CD4-positive, alpha-beta T cell (primary cell): ENCODE measurements at regions not wholly inside any gene's neighbourhood (a gene's known extent, or its start where the extent isn't known, plus 50 kb on each side); places are given as distances from the start of the nearest gene placed in this dataset.

ENCODE experiments used
- ATAC-seq: fragments of 200-7000 bp; cut with Tn5 transposase; one replicate; pipeline ENCODE4 v1.10.0; 2022; ENCODE audit warnings: mild to moderate bottlenecking; ENCODE audit not compliant: poor library complexity
- CTCF ChIA-PET: fragments of 350-600 bp; sonication (Branson Sonifier 250); formaldehyde crosslinking; loops from one replicate; lab custom pipeline; 2021; ENCODE audit warnings: antibody characterized with exemption, inconsistent platforms; lab: Charles Lee
- POLR2A ChIA-PET: fragments of 350-600 bp; sonication (Branson Sonifier 250); formaldehyde crosslinking; loops from one replicate; lab custom pipeline; 2021; ENCODE audit warnings: antibody characterized with exemption, inconsistent platforms; lab: Charles Lee
- DNase-seq, 14 experiments: peaks; one replicate each; pipeline ENCODE4 v3.0.0-alpha.2; 2013 to 2020; ENCODE audit warnings: mixed read lengths in 2 of 14
- H3K27ac ChIP-seq, 2 donors: one replicate each; pipeline versions ENCODE4 v1.5.1 to v1.7.0; 2013; ENCODE audit warnings: low read length in 2 of 2, low read depth in 1 of 2, mild to moderate bottlenecking in 1 of 2
- H3K27me3 ChIP-seq, 2 experiments: 1 replicate in 1 of 2; 2 replicates in 1 of 2; pipeline versions ENCODE4 v1.6.1 to v1.7.0; 2013; ENCODE audit warnings: low read length in 2 of 2, control low read depth in 1 of 2, mild to moderate bottlenecking in 1 of 2, moderate library complexity in 1 of 2; ENCODE audit not compliant: insufficient read depth in 2 of 2, control insufficient read depth in 1 of 2
- H3K36me3 ChIP-seq: one replicate; pipeline ENCODE4 v1.6.1; 2013; ENCODE audit warnings: low read length, control low read depth; ENCODE audit not compliant: insufficient read depth
- H3K4me1 ChIP-seq: one replicate; pipeline ENCODE4 v1.6.1; 2013; ENCODE audit warnings: low read length, control low read depth; ENCODE audit not compliant: insufficient read depth
- H3K4me3 ChIP-seq: one replicate; pipeline ENCODE4 v1.5.1; 2013; ENCODE audit warnings: mild to moderate bottlenecking, low read length, moderate library complexity
- H3K9me3 ChIP-seq, 2 experiments: 1 replicate in 1 of 2; 2 replicates in 1 of 2; pipeline versions ENCODE4 v1.6.1 to v1.7.0; 2013; ENCODE audit warnings: low read length in 2 of 2, mild to moderate bottlenecking in 2 of 2, control low read depth in 1 of 2, moderate library complexity in 1 of 2; ENCODE audit not compliant: control insufficient read depth in 1 of 2, insufficient read depth in 1 of 2
- H3K27ac Mint-ChIP-seq: one replicate; pipeline ENCODE4 v1.8.0; 2020; ENCODE audit warnings: mixed read lengths
- H3K27me3 Mint-ChIP-seq: one replicate; pipeline ENCODE4 v1.8.0; 2021; ENCODE audit warnings: mixed read lengths
- H3K36me3 Mint-ChIP-seq: one replicate; pipeline ENCODE4 v1.8.0; 2021; ENCODE audit warnings: low read depth, mixed read lengths
- H3K4me1 Mint-ChIP-seq: one replicate; pipeline ENCODE4 v1.8.0; 2021; ENCODE audit warnings: low read depth, mixed read lengths
- H3K4me3 Mint-ChIP-seq: one replicate; pipeline ENCODE4 v1.8.0; 2020; ENCODE audit warnings: mild to moderate bottlenecking, mixed read lengths
- H3K9me3 Mint-ChIP-seq: one replicate; pipeline ENCODE4 v1.8.0; 2020; ENCODE audit warnings: mixed read lengths
- intact Hi-C, 2 experiments: fragments of 100-400 bp; cut with DNase I in 1 of 2; cut with micrococcal nuclease in 1 of 2; formaldehyde crosslinking; loops; one replicate each; pipeline versions ENCODE4 v1.15.1 to v1.9.0; 2023 to 2025; cut with DNase I, micrococcal nuclease
- TF ChIP-seq, protein P1 (sequence below): fragments of 200-600 bp; IDR thresholded peaks from one replicate; pipeline ENCODE4 v1.8.0; 2022; ENCODE audit warnings: antibody characterized with exemption, mild to moderate bottlenecking

DNA sequence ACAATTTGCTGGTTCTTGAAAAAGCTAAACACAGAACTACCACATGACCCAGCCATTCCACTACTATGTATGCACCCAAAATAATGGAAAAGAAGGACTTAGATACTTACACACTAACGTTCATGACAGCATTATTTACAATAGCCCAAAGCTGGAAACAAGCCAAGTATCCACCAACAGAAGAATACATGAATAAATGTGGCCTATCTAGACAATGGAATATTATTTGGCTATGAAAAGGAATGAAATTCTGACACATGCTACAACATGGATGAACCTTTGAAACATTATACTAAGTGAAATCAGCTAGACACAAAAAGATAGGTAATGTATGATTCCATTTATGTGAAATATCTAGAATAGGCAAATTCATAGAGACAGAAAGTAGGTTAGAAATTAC, 67.4 kb upstream of the EXOC4 start:
- Histone ChIP-seq H3K36me3 (no peaks in the 10 kb centered on the region), H3K4me1 (no peaks in the 10 kb centered on the region), H3K27me3 (peaks cover 0 to 3% of the 10 kb centered on the region in 2 experiments), H3K27ac (no peak overlapping the region), H3K9me3 (no peaks in the 10 kb centered on the region), H3K4me3 (no peak overlapping the region)
- Mint-ChIP-seq H3K4me3 (no peak overlapping the region), H3K36me3 (no peaks in the 10 kb centered on the region), H3K27me3 (peaks cover 4% of the 10 kb centered on the region), H3K4me1 (no peaks in the 10 kb centered on the region), H3K27ac (no peak overlapping the region), H3K9me3 (no peaks in the 10 kb centered on the region)
- no peak for ATAC-seq
- ChIA-PET POLR2A (interaction anchor here (0.6 kb wide), 1 partner anchor 264 kb away, joined by 5 read pairs; no protein-coding TSS in a partner anchor), CTCF (no interaction called here)
- TF ChIP-seq, protein P1, sequence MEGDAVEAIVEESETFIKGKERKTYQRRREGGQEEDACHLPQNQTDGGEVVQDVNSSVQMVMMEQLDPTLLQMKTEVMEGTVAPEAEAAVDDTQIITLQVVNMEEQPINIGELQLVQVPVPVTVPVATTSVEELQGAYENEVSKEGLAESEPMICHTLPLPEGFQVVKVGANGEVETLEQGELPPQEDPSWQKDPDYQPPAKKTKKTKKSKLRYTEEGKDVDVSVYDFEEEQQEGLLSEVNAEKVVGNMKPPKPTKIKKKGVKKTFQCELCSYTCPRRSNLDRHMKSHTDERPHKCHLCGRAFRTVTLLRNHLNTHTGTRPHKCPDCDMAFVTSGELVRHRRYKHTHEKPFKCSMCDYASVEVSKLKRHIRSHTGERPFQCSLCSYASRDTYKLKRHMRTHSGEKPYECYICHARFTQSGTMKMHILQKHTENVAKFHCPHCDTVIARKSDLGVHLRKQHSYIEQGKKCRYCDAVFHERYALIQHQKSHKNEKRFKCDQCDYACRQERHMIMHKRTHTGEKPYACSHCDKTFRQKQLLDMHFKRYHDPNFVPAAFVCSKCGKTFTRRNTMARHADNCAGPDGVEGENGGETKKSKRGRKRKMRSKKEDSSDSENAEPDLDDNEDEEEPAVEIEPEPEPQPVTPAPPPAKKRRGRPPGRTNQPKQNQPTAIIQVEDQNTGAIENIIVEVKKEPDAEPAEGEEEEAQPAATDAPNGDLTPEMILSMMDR: no peak
- DNase-seq: no peak
- intact Hi-C loops: no loop called here

DNA sequence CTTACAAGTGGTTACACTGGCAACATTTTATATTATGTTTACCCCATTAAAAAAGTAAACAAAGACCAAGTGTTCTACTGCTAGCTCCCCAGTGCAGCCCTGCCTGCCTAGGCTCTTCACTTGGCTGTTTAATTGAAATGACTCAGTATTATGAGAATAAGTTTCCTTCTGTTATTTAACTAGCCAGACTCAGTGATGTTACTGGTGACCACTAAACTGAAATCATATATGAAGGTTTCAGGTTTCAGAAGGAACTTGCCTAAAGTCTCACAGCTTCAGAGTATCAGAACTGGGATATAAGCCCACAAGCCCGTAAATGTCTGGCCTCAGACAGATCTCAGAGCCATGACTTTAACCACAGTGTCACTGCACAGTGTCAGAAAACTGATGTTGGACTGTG, 66.8 kb upstream of the EXOC4 start:
- Mint-ChIP-seq H3K36me3 (no peaks in the 10 kb centered on the region), H3K27me3 (peaks cover 4% of the 10 kb centered on the region), H3K4me1 (no peaks in the 10 kb centered on the region), H3K4me3 (no peak overlapping the region), H3K27ac (no peak overlapping the region), H3K9me3 (no peaks in the 10 kb centered on the region)
- TF ChIP-seq, protein P1: no peak
- ChIA-PET POLR2A (interaction anchor here (0.6 kb wide), 1 partner anchor 265 kb away, joined by 5 read pairs; no protein-coding TSS in a partner anchor), CTCF (no interaction called here)
- DNase-seq (no peak), ATAC-seq (no peak)
- Histone ChIP-seq H3K4me1 (no peaks in the 10 kb centered on the region), H3K9me3 (no peaks in the 10 kb centered on the region), H3K4me3 (no peak overlapping the region), H3K36me3 (no peaks in the 10 kb centered on the region), H3K27ac (no peak overlapping the region), H3K27me3 (peaks cover 0 to 3% of the 10 kb centered on the region in 2 experiments)
- intact Hi-C loops: no loop called here

DNA sequence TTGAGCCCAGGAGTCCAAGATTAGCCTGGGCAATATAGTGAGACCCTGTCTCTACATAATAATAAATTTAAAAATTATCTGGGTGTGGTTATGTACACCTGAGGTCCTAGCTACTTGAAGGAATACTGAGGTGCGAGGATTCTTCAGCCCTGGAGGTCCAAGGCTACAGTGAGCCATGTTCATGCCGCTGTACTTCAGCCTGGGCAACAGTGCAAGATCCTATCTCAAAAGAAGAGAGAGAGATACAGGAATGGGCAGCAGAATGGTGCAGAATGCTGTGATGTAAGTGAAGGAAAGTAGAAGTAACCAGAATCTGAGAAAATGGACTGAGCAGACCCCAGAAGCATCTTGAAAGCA, 62.7 kb upstream of the EXOC4 start:
- intact Hi-C loops: no loop called here
- Histone ChIP-seq H3K4me3 (no peak overlapping the region), H3K9me3 (peaks cover 0 to 13% of the 10 kb centered on the region in 2 experiments), H3K4me1 (no peaks in the 10 kb centered on the region), H3K36me3 (no peaks in the 10 kb centered on the region), H3K27ac (no peak overlapping the region), H3K27me3 (no peaks in the 10 kb centered on the region)
- H3K4me1 Mint-ChIP-seq: no peaks in the 10 kb centered on the region
- no peaks in the 10 kb centered on the region for H3K36me3 Mint-ChIP-seq
- CTCF ChIA-PET: no interaction called here
- no peak for ATAC-seq
- TF ChIP-seq, protein P1: no peak
- no peak for DNase-seq
- POLR2A ChIA-PET: no interaction called here
- H3K4me3 Mint-ChIP-seq: no peak overlapping the region
- peaks cover 4% of the 10 kb centered on the region for H3K27me3 Mint-ChIP-seq
- no peak overlapping the region for H3K27ac Mint-ChIP-seq
- H3K9me3 Mint-ChIP-seq: no peaks in the 10 kb centered on the region
